ENCODE measurements at regions not wholly inside any gene's neighbourhood (a gene's known extent, or its start where the extent isn't known, plus 50 kb on each side); places are given as distances from the start of the nearest gene placed in this dataset.

GRCh38 chr7:132066761-132067171, 509.5 kb downstream of the PLXNA4 start:
- no peak for DNase-seq (ENCODE audit: low read depth, low spot score)
- Histone ChIP-seq H3K4me1 (ENCODE audit: control insufficient read depth, extremely low read depth, insufficient read depth, low read length) (peaks cover 15% of the 10 kb centered on the region), H3K9me1 (replicated peaks; ENCODE audit: control insufficient read depth, extremely low read depth, insufficient read depth, low read length) (no peaks in the 10 kb centered on the region), H3K27me3 (ENCODE audit: control insufficient read depth in 2 of 2, insufficient read depth in 2 of 2, low read length in 2 of 2) (no peaks in the 10 kb centered on the region), H3K79me2 (ENCODE audit: control insufficient read depth, insufficient read depth, low read length) (no peaks in the 10 kb centered on the region), H2AFZ (ENCODE audit: low read depth, low read length) (no peak overlapping the region), H3K4me3 (replicated peaks in 1 of 3; ENCODE audit: insufficient read depth in 1 of 3, low read depth in 1 of 3, low read length in 3 of 3) (no peak overlapping the region), H3K4me2 (ENCODE audit: insufficient read depth, low read length) (no peak overlapping the region), H3K27ac (ENCODE audit: insufficient read depth, low read depth, low read length) (no peak overlapping the region), H3K36me3 (ENCODE audit: control insufficient read depth in 2 of 2, extremely low read depth in 1 of 2, insufficient read depth in 2 of 2, low read length in 2 of 2) (no peaks in the 10 kb centered on the region), H4K20me1 (replicated peaks; ENCODE audit: control insufficient read depth, extremely low read depth, insufficient read depth, low read length) (no peaks in the 10 kb centered on the region), H3K9ac (replicated peaks; ENCODE audit: extremely low read depth, insufficient read depth, low read length) (no peak overlapping the region), H3K9me3 (replicated peaks; ENCODE audit: control insufficient read depth, insufficient read depth, low read length) (no peaks in the 10 kb centered on the region)
- TF ChIP-seq POLR2AphosphoS5 (IDR thresholded peaks at IDR 0.05; ENCODE audit: insufficient read depth, low read depth, low read length), result no peak
- TF ChIP-seq EZH2 (IDR thresholded peaks at IDR 0.05; ENCODE audit: borderline replicate concordance, low read depth, low read length, severe bottlenecking), result no peak
- TF ChIP-seq CTCF (IDR thresholded peaks at IDR 0.05; ENCODE audit: extremely low read depth in 1 of 2, insufficient read depth in 1 of 2, low read depth in 1 of 2, low read length in 2 of 2), result no peak
- no peak for TF ChIP-seq POLR2A (IDR thresholded peaks at IDR 0.05; ENCODE audit: low read depth, low read length)
- TF ChIP-seq MAX (IDR thresholded peaks at IDR 0.05; ENCODE audit: insufficient read depth, insufficient read length), result no peak
- no peak for FAIRE-seq
- CTCF ChIA-PET, result no interaction called here
- POLR2A ChIA-PET, result no interaction called here
- BruUV-seq (replicated peaks), result no TSS peak
- dilution Hi-C loops (cut with MboI; ENCODE audit: extremely low pct_ligation_motif_present, low sequenced_read_pairs), result no loop called here
- intact Hi-C loops (cut with micrococcal nuclease), result loop anchor here (5.0 to 10.0 kb wide), 3 partner anchors 81 to 508 kb away; partner anchors contain the start of gene PLXNA4
